ENCODE measurements at regions not wholly inside any gene's neighbourhood (a gene's known extent, or its start where the extent isn't known, plus 50 kb on each side); places are given as distances from the start of the nearest gene placed in this dataset.
A peak's percentile ranks its signal among the peaks of the same experiment; 100 is the strongest.

DNA sequence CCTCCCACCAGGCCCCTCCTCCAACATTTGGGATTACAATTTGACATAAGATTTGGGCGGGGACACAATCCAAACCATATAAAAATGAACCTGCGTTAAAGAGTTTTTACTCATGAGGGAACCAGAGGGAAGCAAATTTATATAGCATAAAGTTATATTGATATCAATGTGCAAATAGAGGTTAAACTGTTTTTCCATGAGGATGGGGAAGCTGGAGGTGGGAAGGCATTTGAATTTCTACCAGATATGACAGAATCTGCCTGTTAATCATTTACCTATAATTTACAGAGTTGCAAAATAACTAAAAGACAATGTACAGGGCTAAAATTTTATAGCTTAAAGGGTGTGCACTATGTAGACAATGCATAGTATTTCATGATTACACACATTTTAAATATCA lies 322.0 kb upstream of the FKBP1C start:
- no peaks in the 10 kb centered on the region for H3K4me1 ChIP-seq (replicated peaks in 1 of 2)
- in situ Hi-C loops (cut with MboI; ENCODE audit: low pct_unique_long_range_greater_than_20kb in 2 of 9, low sequenced_read_pairs in 9 of 9, unreplicated experiment in 9 of 9), result no loop called here
- H3K27ac ChIP-seq, result no peak overlapping the region
- no peak for ATAC-seq (replicated peaks in 6 of 8)
- no peak overlapping the region for H3K4me3 ChIP-seq
- WGBS, 10 experiments, result 0 to 100% (median 92%) methylated on average over 1 to 2 of the region's 2 CpGs; no CpG with 5 or more reads in 3 of the 10 experiments

- WGBS, 10 experiments, result 5 to 90% (median 29%) methylated on average over 1 to 2 of the region's 2 CpGs; no CpG with 5 or more reads in 1 of the 10 experiments
- Histone ChIP-seq H3K4me1 (replicated peaks in 1 of 2) (no peaks in the 10 kb centered on the region), H3K4me3 (no peak overlapping the region), H3K27ac (no peak overlapping the region)
- in situ Hi-C loops (cut with MboI; ENCODE audit: low pct_unique_long_range_greater_than_20kb in 2 of 9, low sequenced_read_pairs in 9 of 9, unreplicated experiment in 9 of 9), result no loop called here
- no peak for ATAC-seq (replicated peaks in 6 of 8)
Measured at GRCh38 chr6:62891065-62891647, 320.1 kb upstream of the FKBP1C start.

DNA sequence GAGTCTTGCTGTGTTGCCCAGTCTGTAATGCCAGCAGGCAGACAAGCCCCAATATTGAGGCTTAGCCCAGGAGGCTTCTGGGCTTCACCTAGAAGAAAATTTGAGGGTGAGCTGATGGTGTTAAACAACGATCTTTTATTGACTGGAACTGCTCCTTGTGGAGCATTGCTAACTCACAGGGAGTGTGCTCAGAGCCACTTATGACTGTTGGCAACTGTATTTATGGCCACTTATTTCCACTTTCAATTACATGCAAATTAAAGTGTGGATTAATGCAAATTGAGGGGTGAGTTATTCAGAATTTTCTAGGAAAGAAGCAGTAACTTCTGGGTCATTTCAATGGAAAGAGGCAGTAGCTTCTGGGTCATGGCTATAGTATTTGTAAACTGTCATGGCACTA lies 317.2 kb upstream of the FKBP1C start:
- 0 to 100% (median 71%) methylated on average over 1 of the region's 1 CpG; no CpG with 5 or more reads in 5 of the 10 experiments for whole genome bisulfite sequencing, 10 experiments
- peak in 3 of 8 experiments; percentile 72 to 75 (median 74) for ATAC-seq (replicated peaks in 6 of 8)
- Histone ChIP-seq H3K4me3 (no peak overlapping the region), H3K4me1 (replicated peaks in 1 of 2) (no peaks in the 10 kb centered on the region), H3K27ac (no peak overlapping the region)
- in situ Hi-C loops (cut with MboI; ENCODE audit: low pct_unique_long_range_greater_than_20kb in 2 of 9, low sequenced_read_pairs in 9 of 9, unreplicated experiment in 9 of 9), result no loop called here

DNA sequence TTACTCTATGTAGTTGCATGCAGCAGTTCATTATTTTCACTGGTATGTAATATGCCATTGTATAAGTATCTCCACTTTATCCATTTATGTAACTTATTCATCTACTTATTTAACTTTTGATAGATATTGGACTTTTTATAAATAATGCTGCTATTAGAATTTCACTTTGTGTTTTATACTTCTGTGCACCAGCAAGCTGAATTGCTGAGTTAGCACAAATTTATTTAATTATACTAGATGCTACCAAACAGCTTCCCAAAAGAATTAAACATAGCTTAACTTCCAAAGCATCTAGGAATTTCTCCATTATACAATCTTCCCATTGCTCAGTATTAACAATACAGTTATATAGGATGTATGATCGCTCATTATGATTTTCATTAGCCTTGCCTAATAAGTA lies 308.0 kb upstream of the FKBP1C start:
- no peaks in the 10 kb centered on the region for H3K4me1 ChIP-seq (replicated peaks in 1 of 2)
- H3K4me3 ChIP-seq, result no peak overlapping the region
- no peak overlapping the region for H3K27ac ChIP-seq
- in situ Hi-C loops (cut with MboI; ENCODE audit: low pct_unique_long_range_greater_than_20kb in 2 of 9, low sequenced_read_pairs in 9 of 9, unreplicated experiment in 9 of 9), result no loop called here
- 0 to 100% (median 33%) methylated on average over 1 of the region's 1 CpG; no CpG with 5 or more reads in 1 of the 10 experiments for WGBS, 10 experiments
- ATAC-seq (replicated peaks in 6 of 8), result no peak

- no peak overlapping the region for H3K4me3 ChIP-seq
- peak in 1 of 8 experiments; percentile 31 for ATAC-seq (replicated peaks in 6 of 8)
- H3K4me1 ChIP-seq (replicated peaks in 1 of 2), result no peaks in the 10 kb centered on the region
- in situ Hi-C loops (cut with MboI; ENCODE audit: low pct_unique_long_range_greater_than_20kb in 2 of 9, low sequenced_read_pairs in 9 of 9, unreplicated experiment in 9 of 9), result no loop called here
- H3K27ac ChIP-seq, result no peak overlapping the region
- WGBS, 10 experiments, result 42 to 85% (median 60%) methylated on average over 2 to 4 of the region's 5 CpGs; no CpG with 5 or more reads in 5 of the 10 experiments
Measured at GRCh38 chr6:62904687-62905086, 306.6 kb upstream of the FKBP1C start.

- Histone ChIP-seq H3K4me1 (replicated peaks in 1 of 2) (no peaks in the 10 kb centered on the region), H3K4me3 (no peak overlapping the region), H3K27ac (no peak overlapping the region)
- 0 to 100% (median 66%) methylated on average over 1 to 3 of the region's 4 CpGs; no CpG with 5 or more reads in 1 of the 10 experiments for WGBS, 10 experiments
- ATAC-seq (replicated peaks in 6 of 8), result peak in 3 of 8 experiments; percentile 97 to 99 (median 98)
- in situ Hi-C loops (cut with MboI; ENCODE audit: low pct_unique_long_range_greater_than_20kb in 2 of 9, low sequenced_read_pairs in 9 of 9, unreplicated experiment in 9 of 9), result no loop called here
Measured at GRCh38 chr6:62914530-62914929, 296.7 kb upstream of the FKBP1C start.

- no peak for ATAC-seq (replicated peaks in 6 of 8)
- H3K4me1 ChIP-seq (replicated peaks in 1 of 2), result no peaks in the 10 kb centered on the region
- H3K27ac ChIP-seq, result no peak overlapping the region
- no peak overlapping the region for H3K4me3 ChIP-seq
- in situ Hi-C loops (cut with MboI; ENCODE audit: low pct_unique_long_range_greater_than_20kb in 2 of 9, low sequenced_read_pairs in 9 of 9, unreplicated experiment in 9 of 9), result no loop called here
Measured at GRCh38 chr6:62923728-62924127, 287.5 kb upstream of the FKBP1C start.

DNA sequence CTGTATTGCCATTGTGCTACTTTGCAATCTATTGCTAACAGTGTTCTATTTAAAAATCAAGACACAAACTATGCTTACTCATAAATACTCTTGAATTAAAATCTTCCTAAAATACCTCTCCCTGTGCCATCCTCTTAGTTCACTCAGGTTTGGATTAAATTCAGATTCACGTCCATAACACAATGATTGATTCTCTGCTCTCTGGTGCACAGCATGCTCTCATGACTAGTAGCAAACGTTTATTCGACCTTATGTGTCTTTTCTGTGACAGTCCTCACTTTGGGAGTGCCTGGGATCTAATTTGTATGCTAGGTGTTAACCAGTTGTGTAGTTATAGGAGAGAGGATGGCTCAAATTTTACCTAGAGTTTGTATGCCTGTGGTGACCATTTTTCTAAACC lies 270.4 kb upstream of the FKBP1C start:
- Histone ChIP-seq H3K4me3 (no peak overlapping the region), H3K4me1 (replicated peaks in 1 of 2) (no peaks in the 10 kb centered on the region), H3K27ac (no peak overlapping the region)
- in situ Hi-C loops (cut with MboI; ENCODE audit: low pct_unique_long_range_greater_than_20kb in 2 of 9, low sequenced_read_pairs in 9 of 9, unreplicated experiment in 9 of 9), result no loop called here
- WGBS, 10 experiments, result 0 to 67% (median 48%) methylated on average over 1 to 3 of the region's 3 CpGs; no CpG with 5 or more reads in 2 of the 10 experiments
- ATAC-seq (replicated peaks in 6 of 8), result no peak

- in situ Hi-C loops (cut with MboI; ENCODE audit: low pct_unique_long_range_greater_than_20kb in 2 of 9, low sequenced_read_pairs in 9 of 9, unreplicated experiment in 9 of 9), result no loop called here
- WGBS, 10 experiments, result 16 to 97% (median 67%) methylated on average over 1 to 3 of the region's 3 CpGs
- no peak for ATAC-seq (replicated peaks in 6 of 8)
- no peaks in the 10 kb centered on the region for H3K4me1 ChIP-seq (replicated peaks in 1 of 2)
- no peak overlapping the region for H3K4me3 ChIP-seq
- H3K27ac ChIP-seq, result no peak overlapping the region
Measured at GRCh38 chr6:62942000-62942399, 269.3 kb upstream of the FKBP1C start.

GRCh38 chr6:62968834-62969233 lies 242.4 kb upstream of the FKBP1C start:
- ATAC-seq (replicated peaks in 6 of 8), result peak in 3 of 8 experiments; percentile 57 to 83 (median 74)
- H3K4me1 ChIP-seq (replicated peaks in 1 of 2), result peaks cover 8 to 11% of the 10 kb centered on the region in 2 donors
- H3K27ac ChIP-seq, result no peak overlapping the region
- WGBS, 10 experiments, result 10 to 94% (median 85%) methylated on average over 1 to 2 of the region's 2 CpGs; no CpG with 5 or more reads in 2 of the 10 experiments
- H3K4me3 ChIP-seq, result no peak overlapping the region
- in situ Hi-C loops (cut with MboI; ENCODE audit: low pct_unique_long_range_greater_than_20kb in 2 of 9, low sequenced_read_pairs in 9 of 9, unreplicated experiment in 9 of 9), result no loop called here

DNA sequence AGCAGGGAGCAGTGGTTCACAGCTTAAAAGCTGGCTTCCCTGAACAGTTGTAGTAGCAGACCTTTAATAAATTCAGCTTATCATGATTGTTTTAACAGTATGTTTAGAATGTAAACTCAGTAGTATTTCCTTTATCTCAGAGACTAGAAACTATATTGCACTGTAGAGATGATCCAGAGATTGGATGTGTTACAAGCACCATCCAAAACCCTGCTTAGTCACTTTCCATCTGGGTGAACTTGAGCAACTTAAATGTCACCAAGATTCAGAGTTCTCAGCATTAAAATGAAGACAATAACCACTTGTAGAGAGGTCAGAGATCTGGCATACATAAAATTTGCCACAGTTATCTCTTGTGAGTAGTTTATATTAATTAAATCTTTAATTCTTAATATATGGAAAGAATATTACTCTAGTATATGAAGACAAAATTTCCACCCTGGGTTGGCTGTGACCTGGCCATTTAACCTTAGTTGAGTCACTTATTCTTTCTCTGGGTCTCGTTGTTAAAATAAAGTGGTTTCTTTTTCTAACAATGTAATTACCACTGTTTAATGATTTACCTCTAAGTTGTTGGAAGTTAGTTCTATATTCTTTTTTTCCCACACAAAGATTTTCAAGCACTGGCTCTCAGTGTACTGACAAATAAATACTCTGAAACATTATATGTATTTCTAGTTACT lies 239.2 kb upstream of the FKBP1C start:
- 0 to 29% (median 0%) methylated on average over 1 of the region's 1 CpG; no CpG with 5 or more reads in 2 of the 10 experiments for WGBS, 10 experiments
- peaks cover 8 to 11% of the 10 kb centered on the region in 2 donors for H3K4me1 ChIP-seq (replicated peaks in 1 of 2)
- no peak overlapping the region for H3K27ac ChIP-seq
- no peak for ATAC-seq (replicated peaks in 6 of 8)
- no peak overlapping the region for H3K4me3 ChIP-seq
- in situ Hi-C loops (cut with MboI; ENCODE audit: low pct_unique_long_range_greater_than_20kb in 2 of 9, low sequenced_read_pairs in 9 of 9, unreplicated experiment in 9 of 9), result no loop called here

DNA sequence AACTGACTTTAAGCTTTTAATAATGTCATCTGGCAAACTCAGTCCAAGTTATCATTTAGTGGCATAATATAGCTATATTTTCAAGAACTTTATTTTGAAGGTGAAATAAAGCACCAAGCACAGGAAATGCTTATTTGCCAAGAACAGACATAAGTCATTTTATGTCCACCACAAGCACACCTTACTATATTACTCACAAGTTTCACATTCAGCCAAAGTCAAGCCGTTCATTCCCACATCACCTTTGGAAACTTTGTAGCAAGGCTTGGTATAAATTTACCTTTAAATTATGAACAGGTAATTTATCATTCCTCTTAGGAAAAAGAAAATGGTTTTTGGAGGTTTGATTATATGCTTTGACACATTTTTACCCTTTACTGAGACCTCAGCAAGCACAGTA lies 236.8 kb upstream of the FKBP1C start:
- H3K4me3 ChIP-seq, result no peak overlapping the region
- ATAC-seq (replicated peaks in 6 of 8), result no peak
- no peak overlapping the region for H3K27ac ChIP-seq
- WGBS, 10 experiments, result 0 to 100% (median 69%) methylated on average over 1 of the region's 1 CpG; no CpG with 5 or more reads in 4 of the 10 experiments
- in situ Hi-C loops (cut with MboI; ENCODE audit: low pct_unique_long_range_greater_than_20kb in 2 of 9, low sequenced_read_pairs in 9 of 9, unreplicated experiment in 9 of 9), result no loop called here
- peaks cover 8 to 11% of the 10 kb centered on the region in 2 donors for H3K4me1 ChIP-seq (replicated peaks in 1 of 2)

- no peak overlapping the region for H3K4me3 ChIP-seq
- no peak overlapping the region for H3K27ac ChIP-seq
- in situ Hi-C loops (cut with MboI; ENCODE audit: low pct_unique_long_range_greater_than_20kb in 2 of 9, low sequenced_read_pairs in 9 of 9, unreplicated experiment in 9 of 9), result no loop called here
- H3K4me1 ChIP-seq (replicated peaks in 1 of 2), result peaks cover 8 to 11% of the 10 kb centered on the region in 2 donors
- peak in 4 of 8 experiments; percentile 45 to 87 (median 74) for ATAC-seq (replicated peaks in 6 of 8)
Measured at GRCh38 chr6:62976566-62976965, 234.7 kb upstream of the FKBP1C start.

DNA sequence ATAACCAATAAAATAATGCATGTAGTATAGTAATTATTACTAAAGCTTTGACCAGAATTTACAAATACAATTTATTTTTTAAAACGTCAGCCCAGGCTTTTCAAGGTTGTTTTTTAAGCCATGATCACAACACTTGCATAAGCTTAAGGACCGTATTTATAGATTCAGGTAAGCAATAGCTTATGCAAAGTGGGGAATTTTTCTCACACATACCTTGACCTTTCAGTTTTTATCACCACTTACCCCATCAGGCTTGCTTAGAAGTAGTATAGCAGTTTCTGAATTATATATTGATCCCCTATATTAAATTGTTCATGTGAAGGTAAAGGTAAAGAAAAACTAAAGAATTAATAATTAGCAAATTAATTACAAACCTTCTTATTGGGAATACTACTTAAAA lies 232.3 kb upstream of the FKBP1C start:
- Histone ChIP-seq H3K4me3 (no peak overlapping the region), H3K4me1 (replicated peaks in 1 of 2) (no peaks in the 10 kb centered on the region), H3K27ac (no peak overlapping the region)
- WGBS, 10 experiments, result 0 to 100% (median 93%) methylated on average over 1 to 2 of the region's 2 CpGs; no CpG with 5 or more reads in 1 of the 10 experiments
- no peak for ATAC-seq (replicated peaks in 6 of 8)
- in situ Hi-C loops (cut with MboI; ENCODE audit: low pct_unique_long_range_greater_than_20kb in 2 of 9, low sequenced_read_pairs in 9 of 9, unreplicated experiment in 9 of 9), result no loop called here

Measured in motor neuron (in vitro differentiated cells).